DOHH2 (cell line): ENCODE measurements at regions not wholly inside any gene's neighbourhood (a gene's known extent, or its start where the extent isn't known, plus 50 kb on each side); places are given as distances from the start of the nearest gene placed in this dataset.

Experiments
- EZH2phosphoT487 ChIP-seq: fragments of 200-600 bp; sonication (generic); IDR thresholded peaks from 2 replicates; pipeline ENCODE4 v1.6.1; 2017; ENCODE audit warnings: borderline replicate concordance, mild to moderate bottlenecking, antibody characterized with exemption, low read length, moderate library complexity, mixed read lengths
- TF ChIP-seq, protein P1 (sequence below): fragments of 200-600 bp; sonication (generic); IDR thresholded peaks from one replicate; pipeline ENCODE4 v1.5.1; 2014; ENCODE audit warnings: antibody characterized with exemption, mild to moderate bottlenecking, low read depth, low read length; ENCODE audit not compliant: poor library complexity, severe bottlenecking

DNA sequence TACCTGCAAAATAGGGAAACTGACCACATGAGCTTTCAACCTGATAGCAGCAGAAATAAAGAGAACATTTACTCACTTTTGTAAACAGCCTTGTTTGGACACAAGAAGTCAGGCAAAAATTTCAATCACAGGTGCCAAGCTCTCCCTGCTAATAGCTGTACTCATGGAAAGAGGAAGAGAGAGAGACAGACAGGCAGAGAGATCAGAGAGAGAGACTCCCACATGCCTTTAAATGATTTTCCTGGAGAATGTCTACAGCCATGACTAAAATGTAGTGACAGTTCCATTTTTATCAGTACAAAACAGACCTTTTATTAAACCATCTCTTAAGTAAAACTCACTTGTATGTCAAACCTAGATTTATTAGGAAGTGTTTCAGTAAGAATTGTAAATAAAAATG lies 752.9 kb downstream of the TRAM1L1 start:
- TF ChIP-seq, protein P1, sequence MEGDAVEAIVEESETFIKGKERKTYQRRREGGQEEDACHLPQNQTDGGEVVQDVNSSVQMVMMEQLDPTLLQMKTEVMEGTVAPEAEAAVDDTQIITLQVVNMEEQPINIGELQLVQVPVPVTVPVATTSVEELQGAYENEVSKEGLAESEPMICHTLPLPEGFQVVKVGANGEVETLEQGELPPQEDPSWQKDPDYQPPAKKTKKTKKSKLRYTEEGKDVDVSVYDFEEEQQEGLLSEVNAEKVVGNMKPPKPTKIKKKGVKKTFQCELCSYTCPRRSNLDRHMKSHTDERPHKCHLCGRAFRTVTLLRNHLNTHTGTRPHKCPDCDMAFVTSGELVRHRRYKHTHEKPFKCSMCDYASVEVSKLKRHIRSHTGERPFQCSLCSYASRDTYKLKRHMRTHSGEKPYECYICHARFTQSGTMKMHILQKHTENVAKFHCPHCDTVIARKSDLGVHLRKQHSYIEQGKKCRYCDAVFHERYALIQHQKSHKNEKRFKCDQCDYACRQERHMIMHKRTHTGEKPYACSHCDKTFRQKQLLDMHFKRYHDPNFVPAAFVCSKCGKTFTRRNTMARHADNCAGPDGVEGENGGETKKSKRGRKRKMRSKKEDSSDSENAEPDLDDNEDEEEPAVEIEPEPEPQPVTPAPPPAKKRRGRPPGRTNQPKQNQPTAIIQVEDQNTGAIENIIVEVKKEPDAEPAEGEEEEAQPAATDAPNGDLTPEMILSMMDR: no peak
- no peak for TF ChIP-seq EZH2phosphoT487
